Transverse colon (tissue), 4 donors: ENCODE measurements at regions not wholly inside any gene's neighbourhood (a gene's known extent, or its start where the extent isn't known, plus 50 kb on each side); places are given as distances from the start of the nearest gene placed in this dataset.

ENCODE experiments used
- DNase-seq: peaks from one replicate; pipeline ENCODE4 v3.0.0-alpha.2; 2019
- H3K27ac ChIP-seq, 4 donors: fragments of 200-600 bp; sonication (generic); 2 replicates each; pipeline ENCODE4 v1.5.1; 2016 to 2018; ENCODE audit warnings: inconsistent platforms in 4 of 4
- H3K27me3 ChIP-seq: fragments of 200-600 bp; sonication (generic); 2 replicates; pipeline ENCODE4 v1.5.1; 2017; ENCODE audit warnings: inconsistent platforms
- H3K36me3 ChIP-seq, 4 donors: fragments of 200-600 bp; sonication (generic); 2 replicates each; pipeline ENCODE4 v1.5.1; 2017 to 2019; ENCODE audit warnings: inconsistent platforms in 4 of 4
- H3K4me1 ChIP-seq, 4 donors: fragments of 200-600 bp; sonication (generic); 2 replicates each; pipeline ENCODE4 v1.5.1; 2017 to 2020; ENCODE audit warnings: inconsistent platforms in 4 of 4
- H3K4me3 ChIP-seq, 4 donors: fragments of 200-600 bp; sonication (generic); 1 replicate in 1 of 4; 2 replicates in 3 of 4; pipeline versions ENCODE4 v1.5.1 to v1.6.1; 2017 to 2019; ENCODE audit warnings: inconsistent platforms in 4 of 4
- H3K9me3 ChIP-seq, 2 donors: fragments of 200-600 bp; sonication (generic); 2 replicates each; pipeline ENCODE4 v1.5.1; 2017 to 2019; ENCODE audit warnings: inconsistent platforms in 2 of 2
- EP300 ChIP-seq: sonication (generic); formaldehyde crosslinking; IDR thresholded peaks from one replicate; pipeline ENCODE4 v1.6.1; 2017; ENCODE audit warnings: antibody characterized with exemption, low read depth
- POLR2A ChIP-seq: fragments of 450-650 bp; IDR thresholded peaks from one replicate; pipeline ENCODE4 v1.6.1; 2016; ENCODE audit warnings: antibody characterized with exemption, mild to moderate bottlenecking, moderate library complexity
- POLR2AphosphoS5 ChIP-seq, 3 donors: sonication (generic); formaldehyde crosslinking; IDR thresholded peaks; one replicate each; pipeline ENCODE4 v1.6.1; 2016; ENCODE audit warnings: antibody characterized with exemption in 3 of 3
- WGBS, 2 donors: methylation state at CpG; one replicate each; pipeline ENCODE4 v1.1.5; 2018; ENCODE audit warnings: low coverage in 1 of 2; 5-methylcytosine and 5-hydroxymethylcytosine counted together
- in situ Hi-C, 4 donors: fragments of 200-750 bp; cut with MboI; loops; one replicate each; pipeline versions ENCODE4 v1.15.0 to v1.15.1; 2017; ENCODE audit warnings: low sequenced_read_pairs in 3 of 4, low pct_ligation_motif_present in 1 of 4, low pct_unique_long_range_greater_than_20kb in 1 of 4
- intact Hi-C: fragments of 100-400 bp; cut with DNase I; formaldehyde crosslinking; loops from one replicate; pipeline ENCODE4 v1.15.1; 2023; ENCODE audit warnings: low total_unique reads
- TF ChIP-seq, protein P1 (sequence below), 5 experiments: fragments of 200-600 bp in 3 of 5; fragments of 450-650 bp in 2 of 5; sonication (generic) in 3 of 5; IDR thresholded peaks; 1 replicate in 2 of 5; 2 replicates in 3 of 5; pipeline ENCODE4 v1.5.1; 2016 to 2017; ENCODE audit warnings: antibody characterized with exemption in 5 of 5, inconsistent platforms in 3 of 5, mild to moderate bottlenecking in 2 of 5, moderate library complexity in 1 of 5

DNA sequence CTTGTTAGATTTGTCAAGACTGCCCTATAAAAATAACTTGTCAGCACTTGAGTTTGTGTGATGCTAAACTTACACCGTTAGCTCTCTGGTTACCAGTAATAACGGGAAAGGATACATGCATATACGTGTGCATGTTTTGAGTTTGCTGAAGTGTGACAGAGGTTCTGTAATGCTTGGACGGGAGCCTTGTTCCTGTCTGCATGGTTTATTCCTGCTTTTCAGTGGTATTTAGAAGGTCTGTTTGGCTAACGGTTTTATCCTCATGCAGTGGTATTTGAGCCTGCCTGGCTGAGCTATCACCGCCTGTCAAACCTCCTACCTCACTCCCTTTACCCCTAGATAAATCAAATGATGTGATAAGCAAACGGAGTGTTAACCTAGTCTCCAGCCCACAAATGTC, 305.6 kb downstream of the GALC start:
- no peak overlapping the region for H3K4me3 ChIP-seq
- no peak for DNase-seq
- peak in 1 of 3 donors; percentile 70 for TF ChIP-seq POLR2AphosphoS5 (IDR thresholded peaks at IDR 0.05)
- TF ChIP-seq EP300: no peak
- WGBS, 2 donors: 44 to 56% methylated on average over 4 to 7 of the region's 7 CpGs
- no peaks in the 10 kb centered on the region for H3K27me3 ChIP-seq
- intact Hi-C loops: no loop called here
- in situ Hi-C loops: no loop called here
- no peaks in the 10 kb centered on the region for H3K9me3 ChIP-seq
- no peak overlapping the region for H3K27ac ChIP-seq
- H3K4me1 ChIP-seq: no peaks in the 10 kb centered on the region
- no peaks in the 10 kb centered on the region for H3K36me3 ChIP-seq

DNA sequence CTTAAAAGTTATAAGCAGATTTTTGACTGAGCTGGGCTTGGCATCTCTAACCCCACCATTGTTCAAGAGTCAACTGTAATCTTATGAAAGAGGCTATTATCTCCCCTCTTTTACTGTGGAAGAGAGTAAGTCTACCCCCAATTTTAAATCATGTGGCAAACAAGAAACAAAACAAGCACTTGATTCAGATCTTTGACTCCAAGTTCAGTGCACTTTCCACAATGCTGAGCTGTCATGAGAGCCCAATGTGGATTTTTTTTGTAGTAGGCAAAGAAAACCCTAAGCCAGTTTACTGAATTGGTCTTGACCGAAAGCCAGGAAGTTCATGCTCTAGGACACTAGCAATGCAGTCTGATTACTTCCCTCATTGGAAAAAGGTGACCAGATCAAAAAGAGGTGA, 306.2 kb downstream of the GALC start:
- Histone ChIP-seq H3K4me3 (no peak overlapping the region), H3K36me3 (no peaks in the 10 kb centered on the region), H3K27ac (no peak overlapping the region), H3K27me3 (no peaks in the 10 kb centered on the region), H3K4me1 (no peaks in the 10 kb centered on the region), H3K9me3 (no peaks in the 10 kb centered on the region)
- in situ Hi-C loops (no loop called here), intact Hi-C loops (no loop called here)
- TF ChIP-seq EP300 (no peak), POLR2A (no peak), POLR2AphosphoS5 (IDR thresholded peaks at IDR 0.05) (no peak)
- TF ChIP-seq, protein P1, sequence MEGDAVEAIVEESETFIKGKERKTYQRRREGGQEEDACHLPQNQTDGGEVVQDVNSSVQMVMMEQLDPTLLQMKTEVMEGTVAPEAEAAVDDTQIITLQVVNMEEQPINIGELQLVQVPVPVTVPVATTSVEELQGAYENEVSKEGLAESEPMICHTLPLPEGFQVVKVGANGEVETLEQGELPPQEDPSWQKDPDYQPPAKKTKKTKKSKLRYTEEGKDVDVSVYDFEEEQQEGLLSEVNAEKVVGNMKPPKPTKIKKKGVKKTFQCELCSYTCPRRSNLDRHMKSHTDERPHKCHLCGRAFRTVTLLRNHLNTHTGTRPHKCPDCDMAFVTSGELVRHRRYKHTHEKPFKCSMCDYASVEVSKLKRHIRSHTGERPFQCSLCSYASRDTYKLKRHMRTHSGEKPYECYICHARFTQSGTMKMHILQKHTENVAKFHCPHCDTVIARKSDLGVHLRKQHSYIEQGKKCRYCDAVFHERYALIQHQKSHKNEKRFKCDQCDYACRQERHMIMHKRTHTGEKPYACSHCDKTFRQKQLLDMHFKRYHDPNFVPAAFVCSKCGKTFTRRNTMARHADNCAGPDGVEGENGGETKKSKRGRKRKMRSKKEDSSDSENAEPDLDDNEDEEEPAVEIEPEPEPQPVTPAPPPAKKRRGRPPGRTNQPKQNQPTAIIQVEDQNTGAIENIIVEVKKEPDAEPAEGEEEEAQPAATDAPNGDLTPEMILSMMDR (IDR thresholded peaks at IDR 0.05): no peak
- no peak for DNase-seq
- 86 to 92% methylated on average over 1 of the region's 1 CpG for WGBS, 2 donors

DNA sequence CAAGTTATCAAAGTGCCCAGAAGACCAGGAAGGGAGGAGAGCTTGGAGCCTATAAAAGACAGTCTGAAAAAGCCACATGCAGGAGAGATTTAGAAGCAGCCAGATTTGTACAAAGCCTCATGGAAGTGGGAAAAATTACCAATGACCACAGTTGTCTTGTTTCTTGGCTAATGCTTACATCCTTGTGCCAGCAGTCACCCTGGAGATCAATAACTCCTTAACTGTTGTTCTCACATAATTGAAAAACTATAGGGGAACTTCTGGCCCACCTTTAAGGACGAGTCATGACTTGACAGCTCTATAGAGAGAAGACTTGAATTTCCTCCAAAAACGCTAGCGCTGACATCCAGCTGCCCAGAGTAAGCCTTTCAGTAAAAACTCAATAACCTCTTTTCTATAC, 313.1 kb downstream of the GALC start:
- H3K4me1 ChIP-seq: no peaks in the 10 kb centered on the region
- H3K4me3 ChIP-seq: no peak overlapping the region
- no peak for TF ChIP-seq EP300
- TF ChIP-seq POLR2A: no peak
- TF ChIP-seq, protein P1 (IDR thresholded peaks at IDR 0.05): no peak
- no peak for TF ChIP-seq POLR2AphosphoS5 (IDR thresholded peaks at IDR 0.05)
- H3K9me3 ChIP-seq: no peaks in the 10 kb centered on the region
- in situ Hi-C loops (no loop called here), intact Hi-C loops (no loop called here)
- H3K36me3 ChIP-seq: no peaks in the 10 kb centered on the region
- no peaks in the 10 kb centered on the region for H3K27me3 ChIP-seq
- WGBS, 2 donors: 66 to 68% methylated on average over 3 of the region's 3 CpGs
- DNase-seq: no peak
- no peak overlapping the region for H3K27ac ChIP-seq

DNA sequence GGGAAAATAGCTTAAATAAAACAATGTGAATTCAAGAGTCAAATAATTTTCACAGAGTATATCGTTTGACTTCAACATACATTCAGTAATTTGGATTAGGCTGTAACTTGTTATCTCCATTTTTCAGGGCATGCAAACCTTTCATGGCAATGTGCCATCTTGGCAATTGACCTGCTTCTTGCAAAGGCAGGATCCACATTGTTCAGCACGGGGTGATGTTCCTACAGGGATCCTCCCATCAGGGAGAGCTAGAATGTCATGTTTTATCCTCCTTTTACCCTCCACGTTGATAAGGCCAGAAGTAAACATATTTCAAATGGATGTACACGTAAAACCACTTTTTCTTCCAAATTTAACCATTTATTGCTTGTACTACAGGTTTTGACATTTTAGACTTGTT, 314.4 kb downstream of the GALC start:
- no peak overlapping the region for H3K4me3 ChIP-seq
- no peak for TF ChIP-seq POLR2A
- TF ChIP-seq POLR2AphosphoS5 (IDR thresholded peaks at IDR 0.05): no peak
- no peak for TF ChIP-seq EP300
- TF ChIP-seq, protein P1 (IDR thresholded peaks at IDR 0.05): no peak
- H3K9me3 ChIP-seq: no peaks in the 10 kb centered on the region
- H3K27me3 ChIP-seq: no peaks in the 10 kb centered on the region
- H3K4me1 ChIP-seq: no peaks in the 10 kb centered on the region
- in situ Hi-C loops (no loop called here), intact Hi-C loops (no loop called here)
- H3K27ac ChIP-seq: no peak overlapping the region
- no peak for DNase-seq
- 25 to 38% methylated on average over 4 of the region's 4 CpGs for WGBS, 2 donors
- no peaks in the 10 kb centered on the region for H3K36me3 ChIP-seq

DNA sequence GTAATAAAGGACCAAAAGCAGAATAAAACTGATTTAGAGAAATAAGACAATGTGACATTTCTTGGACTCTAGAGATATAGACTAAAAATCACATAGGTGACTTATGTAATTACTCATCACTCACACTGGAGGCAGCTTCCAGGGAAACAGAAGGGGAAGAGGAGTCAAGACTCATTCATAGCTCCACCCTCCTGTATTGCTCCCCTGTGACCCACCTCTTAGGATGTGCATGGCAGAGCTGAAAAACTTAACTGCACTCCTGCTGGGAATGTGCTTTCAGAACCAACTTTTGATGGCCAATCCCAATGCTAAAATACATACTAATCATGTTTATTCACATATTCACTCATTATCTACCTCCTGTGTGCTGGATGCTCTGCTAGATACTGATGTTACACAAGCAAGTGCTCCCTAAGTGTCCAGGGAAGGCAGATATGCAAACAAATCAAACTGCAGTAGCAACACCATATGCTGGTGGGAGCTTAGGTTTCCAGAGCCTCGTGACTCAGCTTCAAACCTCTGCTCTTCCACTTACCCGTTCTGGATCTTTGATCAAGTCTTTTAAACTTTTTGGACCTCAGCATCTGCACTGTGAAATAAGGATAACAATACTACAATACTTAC, 316.1 kb downstream of the GALC start:
- no peaks in the 10 kb centered on the region for H3K4me1 ChIP-seq
- H3K27ac ChIP-seq: no peak overlapping the region
- no peaks in the 10 kb centered on the region for H3K9me3 ChIP-seq
- DNase-seq: no peak
- H3K27me3 ChIP-seq: no peaks in the 10 kb centered on the region
- in situ Hi-C loops (no loop called here), intact Hi-C loops (no loop called here)
- H3K4me3 ChIP-seq: no peak overlapping the region
- H3K36me3 ChIP-seq: no peaks in the 10 kb centered on the region
- 41 to 64% methylated on average over 2 of the region's 2 CpGs for WGBS, 2 donors
- TF ChIP-seq, protein P1 (IDR thresholded peaks at IDR 0.05): no peak
- TF ChIP-seq EP300 (no peak), POLR2AphosphoS5 (IDR thresholded peaks at IDR 0.05) (no peak), POLR2A (no peak)
